Neural progenitor cell (in vitro differentiated cells): ENCODE measurements at regions not wholly inside any gene's neighbourhood (a gene's known extent, or its start where the extent isn't known, plus 50 kb on each side); places are given as distances from the start of the nearest gene placed in this dataset.

Experiments
- DNase-seq: peaks from one replicate; pipeline ENCODE4 v3.0.0-alpha.2; 2016; ENCODE audit warnings: low spot score
- H2AFZ ChIP-seq: fragments of 200-600 bp; sonication (generic); replicated peaks from 2 replicates; pipeline ENCODE4 v1.6.1; 2016; ENCODE audit warnings: antibody characterized with exemption
- H3F3A ChIP-seq: fragments of 200-600 bp; sonication (generic); 2 replicates; pipeline ENCODE4 v1.6.1; 2016; ENCODE audit warnings: antibody characterized with exemption, low read depth
- H3K27ac ChIP-seq: fragments of 200-600 bp; sonication (generic); 2 replicates; pipeline ENCODE4 v1.5.1; 2016; ENCODE audit warnings: mild to moderate bottlenecking
- H3K27me3 ChIP-seq: fragments of 200-600 bp; sonication (generic); 2 replicates; pipeline ENCODE4 v1.6.1; 2016; ENCODE audit warnings: mild to moderate bottlenecking, moderate library complexity
- H3K36me3 ChIP-seq: fragments of 200-600 bp; sonication (generic); 2 replicates; pipeline ENCODE4 v1.5.1; 2016
- H3K4me1 ChIP-seq: fragments of 200-600 bp; sonication (generic); 2 replicates; pipeline ENCODE4 v1.6.1; 2016; ENCODE audit warnings: mixed run types
- H3K4me2 ChIP-seq: fragments of 200-600 bp; sonication (generic); 2 replicates; pipeline ENCODE4 v1.6.1; 2016
- H3K4me3 ChIP-seq: fragments of 200-600 bp; sonication (generic); 2 replicates; pipeline ENCODE4 v1.5.1; 2016
- H3K79me2 ChIP-seq: fragments of 200-600 bp; sonication (generic); 2 replicates; pipeline ENCODE4 v1.6.1; 2016; ENCODE audit warnings: low read depth
- H3K9ac ChIP-seq: fragments of 200-600 bp; sonication (generic); 2 replicates; pipeline ENCODE4 v1.6.1; 2016
- H3K9me3 ChIP-seq: fragments of 200-600 bp; sonication (generic); 2 replicates; pipeline ENCODE4 v1.5.1; 2016; ENCODE audit warnings: low read depth
- H4K20me1 ChIP-seq: fragments of 200-600 bp; sonication (generic); 2 replicates; pipeline ENCODE4 v1.6.1; 2016; ENCODE audit warnings: low read depth
- H3K27ac Mint-ChIP-seq: 3 replicates; pipeline ENCODE4 v1.8.0; 2021; ENCODE audit warnings: mixed read lengths
- H3K27me3 Mint-ChIP-seq: 2 replicates; pipeline ENCODE4 v1.8.0; 2022; ENCODE audit warnings: low read depth, mild to moderate bottlenecking, inconsistent platforms, moderate library complexity, mixed read lengths; ENCODE audit not compliant: insufficient read depth
- H3K36me3 Mint-ChIP-seq: 3 replicates; pipeline ENCODE4 v1.8.0; 2021; ENCODE audit warnings: mixed read lengths
- H3K4me1 Mint-ChIP-seq: 3 replicates; pipeline ENCODE4 v1.8.0; 2021; ENCODE audit warnings: mixed read lengths
- H3K4me3 Mint-ChIP-seq: 3 replicates; pipeline ENCODE4 v1.8.0; 2021; ENCODE audit warnings: mild to moderate bottlenecking, moderate library complexity, mixed read lengths
- H3K9me3 Mint-ChIP-seq: 3 replicates; pipeline ENCODE4 v1.8.0; 2020; ENCODE audit warnings: mixed read lengths
- EZH2 ChIP-seq: fragments of 200-600 bp; sonication (generic); IDR thresholded peaks from 2 replicates; pipeline ENCODE4 v1.6.1; 2017; ENCODE audit warnings: antibody characterized with exemption, mild to moderate bottlenecking, moderate library complexity
- EZH2phosphoT487 ChIP-seq: fragments of 200-600 bp; sonication (generic); IDR thresholded peaks from 2 replicates; pipeline ENCODE4 v1.6.1; 2017; ENCODE audit warnings: antibody characterized with exemption
- TF ChIP-seq, protein P1 (sequence below): fragments of 200-600 bp; sonication (generic); IDR thresholded peaks from 2 replicates; pipeline ENCODE4 v1.5.1; 2017; ENCODE audit warnings: antibody characterized with exemption, mild to moderate bottlenecking

DNA sequence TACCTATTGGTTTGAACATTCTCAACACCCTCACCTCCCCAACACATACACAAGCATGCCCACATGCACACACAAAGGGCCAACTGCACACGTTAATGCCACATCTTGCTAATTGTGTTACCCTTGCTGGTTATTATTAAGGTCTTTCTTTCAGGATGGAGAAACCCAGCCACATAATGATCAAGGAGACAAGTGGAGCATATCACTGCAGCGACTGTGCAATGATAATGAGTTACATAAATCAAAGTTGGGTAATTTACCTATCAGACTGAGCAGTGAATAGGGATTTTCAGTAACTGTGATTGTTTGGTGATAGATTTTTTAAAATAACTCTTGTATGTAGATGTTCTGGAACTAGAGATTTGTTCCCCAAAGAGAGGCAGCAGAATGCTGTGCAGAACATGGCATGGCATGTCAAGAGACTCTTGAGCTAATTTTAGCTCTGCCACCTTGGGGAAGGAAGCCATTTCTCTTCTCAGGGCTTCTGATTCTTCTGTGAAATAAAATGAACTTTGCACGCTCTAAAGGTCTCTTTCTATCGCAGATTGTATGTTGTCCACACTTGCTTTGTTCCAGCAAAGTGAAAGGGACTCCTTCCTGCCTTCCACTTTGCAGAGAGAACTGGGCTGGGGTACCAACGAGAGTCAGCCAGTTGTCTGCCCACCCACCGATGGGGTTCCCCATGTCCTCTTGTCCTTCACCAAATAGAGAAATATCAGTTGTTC lies 126.0 kb upstream of the CAMK1G start:
- no peaks in the 10 kb centered on the region for H3K36me3 ChIP-seq
- Mint-ChIP-seq H3K9me3 (peaks cover 8% of the 10 kb centered on the region), H3K27ac (no peak overlapping the region), H3K4me3 (no peak overlapping the region), H3K4me1 (peaks cover 25% of the 10 kb centered on the region), H3K36me3 (no peaks in the 10 kb centered on the region), H3K27me3 (peaks cover 2% of the 10 kb centered on the region)
- no peak overlapping the region for H2AFZ ChIP-seq
- DNase-seq, result no peak
- no peak for TF ChIP-seq EZH2
- TF ChIP-seq, protein P1, sequence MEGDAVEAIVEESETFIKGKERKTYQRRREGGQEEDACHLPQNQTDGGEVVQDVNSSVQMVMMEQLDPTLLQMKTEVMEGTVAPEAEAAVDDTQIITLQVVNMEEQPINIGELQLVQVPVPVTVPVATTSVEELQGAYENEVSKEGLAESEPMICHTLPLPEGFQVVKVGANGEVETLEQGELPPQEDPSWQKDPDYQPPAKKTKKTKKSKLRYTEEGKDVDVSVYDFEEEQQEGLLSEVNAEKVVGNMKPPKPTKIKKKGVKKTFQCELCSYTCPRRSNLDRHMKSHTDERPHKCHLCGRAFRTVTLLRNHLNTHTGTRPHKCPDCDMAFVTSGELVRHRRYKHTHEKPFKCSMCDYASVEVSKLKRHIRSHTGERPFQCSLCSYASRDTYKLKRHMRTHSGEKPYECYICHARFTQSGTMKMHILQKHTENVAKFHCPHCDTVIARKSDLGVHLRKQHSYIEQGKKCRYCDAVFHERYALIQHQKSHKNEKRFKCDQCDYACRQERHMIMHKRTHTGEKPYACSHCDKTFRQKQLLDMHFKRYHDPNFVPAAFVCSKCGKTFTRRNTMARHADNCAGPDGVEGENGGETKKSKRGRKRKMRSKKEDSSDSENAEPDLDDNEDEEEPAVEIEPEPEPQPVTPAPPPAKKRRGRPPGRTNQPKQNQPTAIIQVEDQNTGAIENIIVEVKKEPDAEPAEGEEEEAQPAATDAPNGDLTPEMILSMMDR, result no peak
- TF ChIP-seq EZH2phosphoT487, result no peak
- H3K4me3 ChIP-seq, result no peak overlapping the region
- peaks cover 12% of the 10 kb centered on the region for H3K9me3 ChIP-seq
- H3K27me3 ChIP-seq, result no peaks in the 10 kb centered on the region
- H3K4me2 ChIP-seq, result no peak overlapping the region
- H3K79me2 ChIP-seq, result no peaks in the 10 kb centered on the region
- H3K4me1 ChIP-seq, result peaks cover 16% of the 10 kb centered on the region
- no peaks in the 10 kb centered on the region for H3F3A ChIP-seq
- H4K20me1 ChIP-seq, result no peaks in the 10 kb centered on the region
- no peak overlapping the region for H3K9ac ChIP-seq
- H3K27ac ChIP-seq, result no peak overlapping the region

DNA sequence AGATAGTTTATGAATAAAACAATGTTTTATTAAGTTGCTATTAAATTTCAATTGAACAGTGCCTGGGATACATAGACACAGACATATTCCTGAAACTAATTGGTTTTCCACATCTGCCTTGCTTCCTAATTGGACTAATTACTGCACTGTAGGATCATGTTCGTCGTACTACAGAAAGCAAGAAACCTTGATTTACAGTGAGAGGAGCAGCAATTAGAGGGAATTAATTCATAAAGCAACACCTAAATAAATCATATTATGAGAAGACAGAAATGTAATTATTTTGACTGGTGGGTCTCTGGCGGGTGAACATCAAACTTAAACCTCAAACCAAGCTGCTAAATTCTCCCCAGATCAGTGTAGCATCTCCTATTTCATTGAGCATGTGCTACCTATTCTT lies 124.6 kb upstream of the CAMK1G start:
- peaks cover 2% of the 10 kb centered on the region for H3K27me3 Mint-ChIP-seq
- TF ChIP-seq, protein P1, result no peak
- no peak for TF ChIP-seq EZH2phosphoT487
- TF ChIP-seq EZH2, result no peak
- no peaks in the 10 kb centered on the region for H3K27me3 ChIP-seq
- no peak overlapping the region for H3K4me2 ChIP-seq
- no peak overlapping the region for H3K4me3 Mint-ChIP-seq
- peaks cover 16% of the 10 kb centered on the region for H3K4me1 ChIP-seq
- no peak for DNase-seq
- no peak overlapping the region for H3K9ac ChIP-seq
- peaks cover 10% of the 10 kb centered on the region for H3K9me3 Mint-ChIP-seq
- no peaks in the 10 kb centered on the region for H4K20me1 ChIP-seq
- no peak overlapping the region for H3K4me3 ChIP-seq
- no peak overlapping the region for H3K27ac ChIP-seq
- H3K9me3 ChIP-seq, result peaks cover 12% of the 10 kb centered on the region
- no peaks in the 10 kb centered on the region for H3K36me3 ChIP-seq
- no peaks in the 10 kb centered on the region for H3K36me3 Mint-ChIP-seq
- H2AFZ ChIP-seq, result no peak overlapping the region
- H3K4me1 Mint-ChIP-seq, result peaks cover 25% of the 10 kb centered on the region
- no peaks in the 10 kb centered on the region for H3F3A ChIP-seq
- H3K79me2 ChIP-seq, result no peaks in the 10 kb centered on the region
- H3K27ac Mint-ChIP-seq, result no peak overlapping the region

DNA sequence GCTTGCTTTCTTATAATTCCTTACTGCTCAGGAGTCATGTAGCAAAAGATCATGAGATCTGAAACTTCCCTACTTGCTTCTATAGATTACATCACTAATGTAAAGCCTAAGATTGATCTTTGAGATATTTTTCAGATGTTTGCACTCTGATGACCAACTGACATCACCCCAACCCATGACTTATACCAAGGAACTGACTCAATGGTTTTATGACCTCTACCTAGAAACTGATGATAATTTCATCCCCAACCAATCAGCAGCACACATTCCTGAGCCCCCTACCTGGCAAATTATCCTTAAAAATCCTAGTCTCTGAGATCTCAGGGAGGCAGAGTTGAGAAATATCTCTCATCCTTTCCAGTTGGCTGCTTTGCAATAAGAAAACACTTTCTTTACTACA lies 122.3 kb upstream of the CAMK1G start:
- Histone ChIP-seq H3K4me2 (no peak overlapping the region), H3K27me3 (no peaks in the 10 kb centered on the region), H2AFZ (no peak overlapping the region), H3K9me3 (peaks cover 12% of the 10 kb centered on the region), H3K36me3 (no peaks in the 10 kb centered on the region), H3K27ac (no peak overlapping the region), H3K4me1 (peaks cover 1% of the 10 kb centered on the region), H3F3A (no peaks in the 10 kb centered on the region), H3K4me3 (no peak overlapping the region), H4K20me1 (no peaks in the 10 kb centered on the region), H3K79me2 (no peaks in the 10 kb centered on the region), H3K9ac (no peak overlapping the region)
- Mint-ChIP-seq H3K4me3 (no peak overlapping the region), H3K9me3 (peaks cover 10% of the 10 kb centered on the region), H3K4me1 (peaks cover 9% of the 10 kb centered on the region), H3K27ac (no peak overlapping the region), H3K36me3 (no peaks in the 10 kb centered on the region), H3K27me3 (no peaks in the 10 kb centered on the region)
- no peak for DNase-seq
- TF ChIP-seq EZH2phosphoT487 (no peak), EZH2 (no peak)
- TF ChIP-seq, protein P1, result no peak
